Activated CD4-positive, alpha-beta T cell treated with anti-CD3 and anti-CD28 coated beads for 36 hours (primary cell): ENCODE measurements at regions not wholly inside any gene's neighbourhood (a gene's known extent, or its start where the extent isn't known, plus 50 kb on each side); places are given as distances from the start of the nearest gene placed in this dataset.
"Not testable (repeated sequence)": the region's sequence is repeated elsewhere in the genome, so short reads cannot be mapped to it uniquely, and the experiment has no call there.

Experiments used
- ATAC-seq: fragments of 200-7000 bp; cut with Tn5 transposase; one replicate; pipeline ENCODE4 v1.10.0; 2021; ENCODE audit warnings: mild to moderate bottlenecking, moderate library complexity
- CTCF ChIA-PET: fragments of 350-600 bp; sonication (Branson Sonifier 250); formaldehyde crosslinking; loops from one replicate; lab custom pipeline; 2021; ENCODE audit warnings: antibody characterized with exemption; lab: Charles Lee
- POLR2A ChIA-PET: fragments of 350-600 bp; sonication (Branson Sonifier 250); formaldehyde crosslinking; loops from one replicate; lab custom pipeline; 2021; ENCODE audit warnings: antibody characterized with exemption, inconsistent platforms; lab: Charles Lee
- DNase-seq: peaks from one replicate; pipeline ENCODE4 v3.0.0-alpha.2; 2020
- H3K27ac Mint-ChIP-seq: one replicate; pipeline ENCODE4 v1.8.0; 2021; ENCODE audit warnings: mixed read lengths
- H3K27me3 Mint-ChIP-seq: one replicate; pipeline ENCODE4 v1.8.0; 2021; ENCODE audit warnings: mixed read lengths
- H3K36me3 Mint-ChIP-seq: one replicate; pipeline ENCODE4 v1.8.0; 2021; ENCODE audit warnings: low read depth, mixed read lengths
- H3K4me1 Mint-ChIP-seq: one replicate; pipeline ENCODE4 v1.8.0; 2021; ENCODE audit warnings: mixed read lengths
- H3K4me3 Mint-ChIP-seq: one replicate; pipeline ENCODE4 v1.8.0; 2021; ENCODE audit warnings: mild to moderate bottlenecking, moderate library complexity, mixed read lengths
- H3K9me3 Mint-ChIP-seq: one replicate; pipeline ENCODE4 v1.8.0; 2021; ENCODE audit warnings: low read depth, mixed read lengths
- intact Hi-C, 2 experiments: fragments of 100-400 bp; cut with DNase I in 1 of 2; cut with micrococcal nuclease in 1 of 2; formaldehyde crosslinking; loops; one replicate each; pipeline versions ENCODE4 v1.14.2 to v1.15.1; 2022 to 2024; cut with DNase I, micrococcal nuclease

GRCh38 chr10:59435707-59436106 lies 73.4 kb upstream of the FAM13C start:
- Mint-ChIP-seq H3K4me3 (no peak overlapping the region), H3K36me3 (no peaks in the 10 kb centered on the region), H3K27ac (no peak overlapping the region), H3K4me1 (no peaks in the 10 kb centered on the region), H3K9me3 (no peaks in the 10 kb centered on the region), H3K27me3 (no peaks in the 10 kb centered on the region)
- intact Hi-C loops = no loop called here
- ChIA-PET POLR2A (no interaction called here), CTCF (no interaction called here)
- ATAC-seq (no peak), DNase-seq (no peak)

GRCh38 chr10:59434463-59435321 lies 72.3 kb upstream of the FAM13C start:
- ATAC-seq (no peak), DNase-seq (no peak)
- H3K9me3 Mint-ChIP-seq = no peaks in the 10 kb centered on the region
- ChIA-PET POLR2A (interaction anchor here (0.6 kb wide), 1 partner anchor 74 kb away, joined by 4 read pairs; no protein-coding TSS in a partner anchor), CTCF (no interaction called here)
- no peaks in the 10 kb centered on the region for H3K27me3 Mint-ChIP-seq
- H3K36me3 Mint-ChIP-seq = no peaks in the 10 kb centered on the region
- no peaks in the 10 kb centered on the region for H3K4me1 Mint-ChIP-seq
- H3K27ac Mint-ChIP-seq = no peak overlapping the region
- H3K4me3 Mint-ChIP-seq = no peak overlapping the region
- intact Hi-C loops = no loop called here

GRCh38 chr10:59433720-59434428 lies 71.5 kb upstream of the FAM13C start:
- Mint-ChIP-seq H3K27ac (no peak overlapping the region), H3K36me3 (no peaks in the 10 kb centered on the region), H3K27me3 (no peaks in the 10 kb centered on the region), H3K9me3 (no peaks in the 10 kb centered on the region), H3K4me1 (no peaks in the 10 kb centered on the region), H3K4me3 (no peak overlapping the region)
- ChIA-PET CTCF (interaction anchor here (0.7 kb wide), 1 partner anchor 32 kb away, joined by 3 read pairs; no protein-coding TSS in a partner anchor), POLR2A (no interaction called here)
- DNase-seq = no peak
- no peak for ATAC-seq
- intact Hi-C loops = no loop called here

DNA sequence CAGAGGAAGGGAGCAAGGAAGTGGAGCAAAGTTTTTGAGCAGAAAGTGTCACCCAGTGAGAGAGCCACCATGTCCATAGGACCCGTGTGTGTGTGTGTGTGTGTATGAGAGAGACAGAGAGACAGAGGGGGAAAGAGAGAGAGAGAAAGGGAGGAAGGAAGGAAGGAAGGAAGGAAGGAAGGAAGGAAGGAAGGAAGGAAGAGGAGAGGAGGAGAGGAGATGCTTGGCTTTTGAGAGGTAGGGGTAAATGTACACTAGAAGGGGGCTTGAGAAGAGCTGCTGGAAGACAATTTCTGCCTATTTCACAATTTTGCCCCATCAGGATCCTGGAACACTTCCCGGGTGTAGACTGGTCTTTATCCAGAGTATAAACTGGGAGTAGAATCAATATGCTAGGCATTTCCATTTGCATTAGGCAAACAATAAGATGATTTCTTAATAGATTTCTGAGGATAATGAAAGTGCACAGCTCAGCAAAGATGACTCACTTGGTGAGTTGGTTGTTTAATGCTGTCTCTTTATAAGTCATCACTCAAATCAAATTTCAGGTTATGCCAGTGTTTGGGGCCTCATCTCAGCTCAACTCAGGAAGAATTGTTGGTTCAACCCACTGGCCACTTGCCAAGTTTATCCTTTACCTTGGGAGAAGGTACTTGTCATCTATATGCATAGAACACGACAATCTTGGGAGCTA lies 70.0 kb upstream of the FAM13C start:
- no peak overlapping the region for H3K27ac Mint-ChIP-seq
- ATAC-seq = no peak

GRCh38 chr10:59413795-59414194 lies 51.4 kb upstream of the FAM13C start:
- H3K9me3 Mint-ChIP-seq, DNase-seq, H3K4me3 Mint-ChIP-seq, H3K4me1 Mint-ChIP-seq, POLR2A ChIA-PET, H3K27me3 Mint-ChIP-seq, H3K36me3 Mint-ChIP-seq, ATAC-seq, intact Hi-C loops, H3K27ac Mint-ChIP-seq: not testable (repeated sequence)
- CTCF ChIA-PET = interaction anchor here (0.7 kb wide), 1 partner anchor 461 kb away, joined by 3 read pairs; no protein-coding TSS in a partner anchor

More for the DNA sequence above, 70.0 kb upstream of the FAM13C start:
- Mint-ChIP-seq H3K4me3 (no peak overlapping the region), H3K9me3 (peaks cover 1% of the 10 kb centered on the region), H3K4me1 (no peaks in the 10 kb centered on the region), H3K27me3 (no peaks in the 10 kb centered on the region), H3K36me3 (no peaks in the 10 kb centered on the region)
- CTCF ChIA-PET = interaction anchor here (0.7 kb wide), 1 partner anchor 103 kb away, joined by 4 read pairs; no protein-coding TSS in a partner anchor
- DNase-seq = no peak
- POLR2A ChIA-PET = interaction anchor here (0.6 kb wide), 1 partner anchor 1174 kb away, joined by 3 read pairs; no protein-coding TSS in a partner anchor
- intact Hi-C loops = no loop called here
